Osteoblast (primary cell): ENCODE measurements at regions not wholly inside any gene's neighbourhood (a gene's known extent, or its start where the extent isn't known, plus 50 kb on each side); places are given as distances from the start of the nearest gene placed in this dataset.

Source experiments
- DNase-seq: peaks from one replicate; pipeline ENCODE4 v3.0.0; 2011; ENCODE audit warnings: low spot score, mixed read lengths; ENCODE audit not compliant: insufficient read length; ENCODE audit errors: missing footprints
- H2AFZ ChIP-seq: 2 replicates; pipeline ENCODE4 v1.6.0; 2011; ENCODE audit warnings: mild to moderate bottlenecking, low read length
- H3K27ac ChIP-seq: 2 replicates; pipeline ENCODE4 v1.5.1; 2011; ENCODE audit warnings: mild to moderate bottlenecking, low read depth, low read length, moderate library complexity
- H3K27me3 ChIP-seq: 2 replicates; pipeline ENCODE4 v1.6.0; 2012; ENCODE audit warnings: mild to moderate bottlenecking, control low read depth, inconsistent platforms, low read length, moderate library complexity; ENCODE audit not compliant: insufficient read depth
- H3K36me3 ChIP-seq: 2 replicates; pipeline ENCODE4 v1.5.1; 2011; ENCODE audit warnings: mild to moderate bottlenecking, low read length, control low read depth, moderate library complexity; ENCODE audit not compliant: insufficient read depth
- H3K4me1 ChIP-seq: 2 replicates; pipeline ENCODE4 v1.5.1; 2011; ENCODE audit warnings: mild to moderate bottlenecking, low read length, control low read depth, moderate library complexity; ENCODE audit not compliant: insufficient read depth
- H3K4me2 ChIP-seq: 2 replicates; pipeline ENCODE4 v1.6.0; 2011; ENCODE audit warnings: mild to moderate bottlenecking, low read length; ENCODE audit not compliant: insufficient read depth
- H3K4me3 ChIP-seq: fragments of 200-600 bp; sonication (generic); 3 replicates; pipeline ENCODE4 v1.5.1; 2012; ENCODE audit warnings: mild to moderate bottlenecking, low read length, inconsistent platforms; ENCODE audit not compliant: insufficient read depth
- H3K79me2 ChIP-seq: 2 replicates; pipeline ENCODE4 v1.6.0; 2012; ENCODE audit warnings: mild to moderate bottlenecking, low read length, control low read depth, inconsistent platforms; ENCODE audit not compliant: insufficient read depth
- H3K9me3 ChIP-seq: 2 replicates; pipeline ENCODE4 v1.5.1; 2011; ENCODE audit warnings: low read depth, low read length, control low read depth
- H4K20me1 ChIP-seq: 2 replicates; pipeline ENCODE4 v1.6.0; 2012; ENCODE audit warnings: mild to moderate bottlenecking, low read length, control low read depth; ENCODE audit not compliant: insufficient read depth
- CTCF ChIP-seq: IDR thresholded peaks from 2 replicates; pipeline ENCODE4 v1.5.1; 2011; ENCODE audit warnings: mild to moderate bottlenecking, low read depth, low read length, moderate library complexity; ENCODE audit errors: extremely low read depth

GRCh38 chr2:240206630-240207029, 66.2 kb upstream of the OTOS start:
- H2AFZ ChIP-seq = no peak overlapping the region
- H3K36me3 ChIP-seq = no peaks in the 10 kb centered on the region
- H3K4me3 ChIP-seq = no peak overlapping the region
- no peak for TF ChIP-seq CTCF
- H3K27ac ChIP-seq = no peak overlapping the region
- H3K79me2 ChIP-seq = no peaks in the 10 kb centered on the region
- DNase-seq = no peak
- H4K20me1 ChIP-seq = peaks cover 3% of the 10 kb centered on the region
- peaks cover 7% of the 10 kb centered on the region for H3K4me1 ChIP-seq
- H3K4me2 ChIP-seq = no peak overlapping the region
- H3K9me3 ChIP-seq = no peaks in the 10 kb centered on the region
- H3K27me3 ChIP-seq = peaks cover 29% of the 10 kb centered on the region

- Histone ChIP-seq H3K4me2 (no peak overlapping the region), H3K36me3 (no peaks in the 10 kb centered on the region), H2AFZ (no peak overlapping the region)
Measured at GRCh38 chr2:240207661-240208060, 67.2 kb upstream of the OTOS start.

GRCh38 chr2:240208096-240208495, 67.6 kb upstream of the OTOS start:
- no peaks in the 10 kb centered on the region for H3K36me3 ChIP-seq
- H3K27ac ChIP-seq = no peak overlapping the region
- no peak overlapping the region for H2AFZ ChIP-seq
- DNase-seq = peak; percentile 47
- peaks cover 7% of the 10 kb centered on the region for H3K4me1 ChIP-seq
- TF ChIP-seq CTCF = no peak
- H3K79me2 ChIP-seq = no peaks in the 10 kb centered on the region
- H4K20me1 ChIP-seq = peaks cover 3% of the 10 kb centered on the region
- peaks cover 15% of the 10 kb centered on the region for H3K27me3 ChIP-seq
- no peaks in the 10 kb centered on the region for H3K9me3 ChIP-seq
- H3K4me2 ChIP-seq = no peak overlapping the region
- no peak overlapping the region for H3K4me3 ChIP-seq

More at GRCh38 chr2:240207661-240208060, 67.2 kb upstream of the OTOS start:
- Histone ChIP-seq H3K79me2 (no peaks in the 10 kb centered on the region), H3K9me3 (no peaks in the 10 kb centered on the region), H3K4me3 (no peak overlapping the region), H4K20me1 (peaks cover 3% of the 10 kb centered on the region), H3K27me3 (peaks cover 19% of the 10 kb centered on the region), H3K27ac (no peak overlapping the region), H3K4me1 (peaks cover 7% of the 10 kb centered on the region)
- no peak for TF ChIP-seq CTCF
- DNase-seq = peak; percentile 43

GRCh38 chr2:240208631-240209211, 68.3 kb upstream of the OTOS start:
- Histone ChIP-seq H3K4me1 (peaks cover 7% of the 10 kb centered on the region), H3K4me3 (no peak overlapping the region), H3K79me2 (no peaks in the 10 kb centered on the region), H3K27me3 (peaks cover 9% of the 10 kb centered on the region), H3K27ac (no peak overlapping the region), H4K20me1 (peaks cover 3% of the 10 kb centered on the region), H3K4me2 (no peak overlapping the region), H3K9me3 (no peaks in the 10 kb centered on the region), H3K36me3 (no peaks in the 10 kb centered on the region), H2AFZ (no peak overlapping the region)
- TF ChIP-seq CTCF = no peak
- peak; percentile 81 for DNase-seq
